ENCODE measurements at regions not wholly inside any gene's neighbourhood (a gene's known extent, or its start where the extent isn't known, plus 50 kb on each side); places are given as distances from the start of the nearest gene placed in this dataset.

DNA sequence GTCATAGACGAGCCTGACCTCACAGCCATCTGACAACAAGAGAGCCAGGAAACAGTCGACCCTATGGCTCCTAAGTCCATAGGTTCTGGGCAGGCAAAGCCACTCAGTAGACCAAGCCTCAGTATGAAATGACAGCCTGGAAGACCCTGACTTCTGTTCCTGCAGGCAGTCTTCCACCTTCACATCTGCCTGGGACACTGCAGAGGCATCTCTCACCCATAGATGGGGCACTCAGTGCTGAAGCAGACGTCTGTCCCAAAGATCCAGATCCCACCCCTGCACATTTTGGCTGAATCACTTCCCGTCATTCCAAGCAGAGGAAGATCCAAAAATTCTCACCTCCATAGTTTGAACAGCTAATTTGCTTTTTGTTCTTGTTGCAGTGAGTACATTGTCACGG is 139.3 kb upstream of the ZNF507 start:
- no TSS peak for BruUV-seq (replicated peaks)
- no peaks in the 10 kb centered on the region for H3K4me1 Mint-ChIP-seq (ENCODE audit: insufficient read depth, unreplicated experiment)
- intact Hi-C loops (cut with micrococcal nuclease): no loop called here
- POLR2A ChIA-PET: no interaction called here
- TF ChIP-seq, protein P1, sequence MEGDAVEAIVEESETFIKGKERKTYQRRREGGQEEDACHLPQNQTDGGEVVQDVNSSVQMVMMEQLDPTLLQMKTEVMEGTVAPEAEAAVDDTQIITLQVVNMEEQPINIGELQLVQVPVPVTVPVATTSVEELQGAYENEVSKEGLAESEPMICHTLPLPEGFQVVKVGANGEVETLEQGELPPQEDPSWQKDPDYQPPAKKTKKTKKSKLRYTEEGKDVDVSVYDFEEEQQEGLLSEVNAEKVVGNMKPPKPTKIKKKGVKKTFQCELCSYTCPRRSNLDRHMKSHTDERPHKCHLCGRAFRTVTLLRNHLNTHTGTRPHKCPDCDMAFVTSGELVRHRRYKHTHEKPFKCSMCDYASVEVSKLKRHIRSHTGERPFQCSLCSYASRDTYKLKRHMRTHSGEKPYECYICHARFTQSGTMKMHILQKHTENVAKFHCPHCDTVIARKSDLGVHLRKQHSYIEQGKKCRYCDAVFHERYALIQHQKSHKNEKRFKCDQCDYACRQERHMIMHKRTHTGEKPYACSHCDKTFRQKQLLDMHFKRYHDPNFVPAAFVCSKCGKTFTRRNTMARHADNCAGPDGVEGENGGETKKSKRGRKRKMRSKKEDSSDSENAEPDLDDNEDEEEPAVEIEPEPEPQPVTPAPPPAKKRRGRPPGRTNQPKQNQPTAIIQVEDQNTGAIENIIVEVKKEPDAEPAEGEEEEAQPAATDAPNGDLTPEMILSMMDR (IDR thresholded peaks at IDR 0.05; ENCODE audit: unreplicated experiment): no peak
- H3K27ac Mint-ChIP-seq (ENCODE audit: low read depth, unreplicated experiment): no peak overlapping the region
- H3K4me3 Mint-ChIP-seq (ENCODE audit: unreplicated experiment): no peak overlapping the region
- no peaks in the 10 kb centered on the region for H3K27me3 Mint-ChIP-seq (ENCODE audit: insufficient read depth, unreplicated experiment)
- CTCF ChIA-PET: interaction anchor here (0.6 kb wide), 1 partner anchor 324 kb away, joined by 3 read pairs; no protein-coding TSS in a partner anchor
- H3K36me3 Mint-ChIP-seq (ENCODE audit: insufficient read depth, unreplicated experiment): no peaks in the 10 kb centered on the region
- peaks cover 37% of the 10 kb centered on the region for H3K9me3 Mint-ChIP-seq (ENCODE audit: unreplicated experiment)
- no peak for DNase-seq (ENCODE audit: unreplicated experiment)

DNA sequence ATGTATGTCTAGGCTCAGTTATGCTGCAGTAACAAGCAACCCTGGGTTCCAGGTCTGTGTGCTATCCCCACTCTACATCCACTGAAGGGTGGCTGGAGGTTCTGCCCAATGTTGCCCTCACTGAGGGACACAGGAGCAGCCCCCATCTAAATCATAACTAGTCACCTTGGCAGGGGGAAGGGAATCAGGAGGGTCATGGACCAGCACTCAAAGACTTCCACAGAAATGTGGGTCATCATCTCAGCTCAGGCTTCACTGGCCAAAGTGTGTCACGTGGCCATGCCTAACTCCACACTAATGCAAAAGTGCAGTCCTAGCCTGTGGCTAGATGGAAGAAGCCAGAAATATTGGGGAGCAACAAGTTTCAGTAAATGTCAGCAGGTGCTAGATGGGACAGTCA is 137.3 kb upstream of the ZNF507 start:
- Mint-ChIP-seq H3K27ac (ENCODE audit: low read depth, unreplicated experiment) (no peak overlapping the region), H3K9me3 (ENCODE audit: unreplicated experiment) (peaks cover 56% of the 10 kb centered on the region), H3K27me3 (ENCODE audit: insufficient read depth, unreplicated experiment) (no peaks in the 10 kb centered on the region), H3K4me1 (ENCODE audit: insufficient read depth, unreplicated experiment) (no peaks in the 10 kb centered on the region), H3K36me3 (ENCODE audit: insufficient read depth, unreplicated experiment) (no peaks in the 10 kb centered on the region), H3K4me3 (ENCODE audit: unreplicated experiment) (no peak overlapping the region)
- TF ChIP-seq, protein P1 (IDR thresholded peaks at IDR 0.05; ENCODE audit: unreplicated experiment): no peak
- CTCF ChIA-PET: interaction anchor here (0.7 kb wide), 1 partner anchor 240 kb away, joined by 3 read pairs; no protein-coding TSS in a partner anchor
- intact Hi-C loops (cut with micrococcal nuclease): no loop called here
- DNase-seq (ENCODE audit: unreplicated experiment): no peak
- no TSS peak for BruUV-seq (replicated peaks)
- POLR2A ChIA-PET: no interaction called here

GRCh38 chr19:32219392-32219791 is 126.0 kb upstream of the ZNF507 start:
- BruUV-seq (replicated peaks): no TSS peak
- Mint-ChIP-seq H3K4me1 (ENCODE audit: insufficient read depth, unreplicated experiment) (no peaks in the 10 kb centered on the region), H3K4me3 (ENCODE audit: unreplicated experiment) (no peak overlapping the region), H3K27ac (ENCODE audit: low read depth, unreplicated experiment) (no peak overlapping the region), H3K9me3 (ENCODE audit: unreplicated experiment) (peaks cover 29% of the 10 kb centered on the region), H3K27me3 (ENCODE audit: insufficient read depth, unreplicated experiment) (no peaks in the 10 kb centered on the region), H3K36me3 (ENCODE audit: insufficient read depth, unreplicated experiment) (no peaks in the 10 kb centered on the region)
- no peak for DNase-seq (ENCODE audit: unreplicated experiment)
- ChIA-PET CTCF (no interaction called here), POLR2A (no interaction called here)
- TF ChIP-seq, protein P1 (IDR thresholded peaks at IDR 0.05; ENCODE audit: unreplicated experiment): no peak
- intact Hi-C loops (cut with micrococcal nuclease): no loop called here

DNA sequence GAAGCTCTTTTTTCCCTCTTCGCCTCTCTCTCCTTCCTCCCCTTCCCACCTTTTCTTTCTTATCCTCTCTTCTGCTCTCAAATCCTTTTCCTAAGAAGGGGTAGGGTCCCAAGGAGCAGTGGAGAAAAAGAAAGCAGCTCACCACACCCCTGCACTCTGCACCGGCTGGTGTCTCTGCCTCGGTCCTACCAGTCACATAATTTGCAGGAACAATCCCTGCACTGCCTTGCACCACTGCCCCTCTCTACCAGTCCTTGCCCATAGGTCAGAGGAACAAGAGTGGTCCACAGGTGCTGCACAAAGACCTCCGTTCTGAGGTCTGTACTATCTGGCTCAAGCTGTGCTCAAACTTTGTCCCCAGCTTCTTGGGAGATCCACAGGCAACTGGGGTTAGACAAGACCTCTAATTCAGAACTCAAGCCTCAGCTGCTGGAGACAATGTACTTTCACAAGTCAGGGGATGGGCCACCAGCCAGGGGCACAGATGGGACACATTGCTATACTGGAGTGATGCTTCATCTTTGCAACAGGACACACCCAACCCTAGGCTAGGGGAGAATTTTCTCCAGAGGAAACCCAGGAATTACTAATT is 125.4 kb upstream of the ZNF507 start:
- no peaks in the 10 kb centered on the region for H3K4me1 Mint-ChIP-seq (ENCODE audit: insufficient read depth, unreplicated experiment)
- TF ChIP-seq, protein P1 (IDR thresholded peaks at IDR 0.05; ENCODE audit: unreplicated experiment): no peak
- peaks cover 29% of the 10 kb centered on the region for H3K9me3 Mint-ChIP-seq (ENCODE audit: unreplicated experiment)
- H3K4me3 Mint-ChIP-seq (ENCODE audit: unreplicated experiment): no peak overlapping the region
- H3K27me3 Mint-ChIP-seq (ENCODE audit: insufficient read depth, unreplicated experiment): no peaks in the 10 kb centered on the region
- DNase-seq (ENCODE audit: unreplicated experiment): no peak
- intact Hi-C loops (cut with micrococcal nuclease): no loop called here
- no TSS peak for BruUV-seq (replicated peaks)
- POLR2A ChIA-PET: no interaction called here
- CTCF ChIA-PET: no interaction called here
- H3K27ac Mint-ChIP-seq (ENCODE audit: low read depth, unreplicated experiment): no peak overlapping the region
- H3K36me3 Mint-ChIP-seq (ENCODE audit: insufficient read depth, unreplicated experiment): no peaks in the 10 kb centered on the region
